OCI-LY7 (cell line): ENCODE measurements at regions not wholly inside any gene's neighbourhood (a gene's known extent, or its start where the extent isn't known, plus 50 kb on each side); places are given as distances from the start of the nearest gene placed in this dataset.

ENCODE experiments used
- BruUV-seq: library from RNA; stranded (reverse); fragments of 400-500 nt; replicated peaks from 2 replicates; lab custom pipeline; 2021; lab: Mats Ljungman, UMichigan
- CTCF ChIA-PET: fragments of 300-600 bp; sonication (Branson Sonifier 250); formaldehyde crosslinking; loops from one replicate; lab custom pipeline; 2022; ENCODE audit warnings: antibody characterized with exemption; ENCODE audit not compliant: unreplicated experiment; lab: Charles Lee
- POLR2A ChIA-PET: fragments of 300-600 bp; sonication (Branson Sonifier 250); formaldehyde crosslinking; loops from one replicate; lab custom pipeline; 2022; ENCODE audit warnings: antibody characterized with exemption; lab: Charles Lee
- DNase-seq: peaks from one replicate; pipeline ENCODE4 v3.0.0-alpha.2; 2015; ENCODE audit warnings: low spot score
- H2AFZ ChIP-seq: fragments of 200-600 bp; sonication (generic), shearing (Covaris generic); 2 replicates; pipeline ENCODE4 v1.6.1; 2014; ENCODE audit warnings: mild to moderate bottlenecking, antibody characterized with exemption, low read length, moderate library complexity
- H3K27ac ChIP-seq: fragments of 200-600 bp; sonication (generic); 2 replicates; pipeline ENCODE4 v1.5.1; 2014; ENCODE audit warnings: mixed run types, low read depth, mild to moderate bottlenecking, moderate library complexity, low read length, inconsistent platforms; ENCODE audit not compliant: poor library complexity, severe bottlenecking
- H3K36me3 ChIP-seq: fragments of 200-600 bp; sonication (generic); 2 replicates; pipeline ENCODE4 v1.6.1; 2014; ENCODE audit warnings: mild to moderate bottlenecking, antibody characterized with exemption, low read length, moderate library complexity, mixed read lengths; ENCODE audit not compliant: insufficient read depth
- H3K4me1 ChIP-seq: fragments of 200-600 bp; sonication (generic); 2 replicates; pipeline ENCODE4 v1.5.1; 2014; ENCODE audit warnings: mild to moderate bottlenecking, low read length; ENCODE audit not compliant: insufficient read depth, poor library complexity, severe bottlenecking
- H3K4me2 ChIP-seq: fragments of 200-600 bp; sonication (generic); 2 replicates; pipeline ENCODE4 v1.6.1; 2014; ENCODE audit warnings: mild to moderate bottlenecking, low read length
- H3K4me3 ChIP-seq: fragments of 200-600 bp; sonication (generic); 2 replicates; pipeline ENCODE4 v1.5.1; 2014; ENCODE audit warnings: mild to moderate bottlenecking, low read depth, low read length; ENCODE audit not compliant: poor library complexity, severe bottlenecking
- H3K79me2 ChIP-seq: fragments of 200-600 bp; sonication (generic); 2 replicates; pipeline ENCODE4 v1.6.1; 2016; ENCODE audit warnings: low read depth, mild to moderate bottlenecking, low read length, moderate library complexity, mixed read lengths; ENCODE audit not compliant: insufficient read depth
- H3K9me2 ChIP-seq: fragments of 200-600 bp; sonication (generic); 2 replicates; pipeline ENCODE4 v1.6.1; 2016; ENCODE audit warnings: mild to moderate bottlenecking, low read length, mixed read lengths; ENCODE audit not compliant: insufficient read depth
- H3K9me3 ChIP-seq: fragments of 200-600 bp; sonication (generic); 2 replicates; pipeline ENCODE4 v1.6.1; 2014; ENCODE audit warnings: mild to moderate bottlenecking, mixed run types, low read length, mixed read lengths
- H4K20me1 ChIP-seq: fragments of 200-600 bp; sonication (generic); 2 replicates; pipeline ENCODE4 v1.6.1; 2014; ENCODE audit warnings: mild to moderate bottlenecking, antibody characterized with exemption, low read length, moderate library complexity, mixed read lengths; ENCODE audit not compliant: insufficient read depth
- CTCF ChIP-seq: fragments of 200-600 bp; sonication (generic); conservative IDR thresholded peaks from 2 replicates; pipeline ENCODE4 v1.5.1; 2014; ENCODE audit warnings: mild to moderate bottlenecking, antibody characterized with exemption, low read length, moderate library complexity, mixed read lengths
- EZH2phosphoT487 ChIP-seq: fragments of 200-600 bp; sonication (generic); IDR thresholded peaks from 2 replicates; pipeline ENCODE4 v1.6.1; 2018; ENCODE audit warnings: low read depth, borderline replicate concordance, mild to moderate bottlenecking, mixed run types, antibody characterized with exemption, low read length, moderate library complexity, mixed read lengths
- intact Hi-C: fragments of 100-400 bp; cut with micrococcal nuclease; formaldehyde crosslinking; loops from one replicate; pipeline ENCODE4 v1.10.0; 2022; ENCODE audit not compliant: unreplicated experiment

DNA sequence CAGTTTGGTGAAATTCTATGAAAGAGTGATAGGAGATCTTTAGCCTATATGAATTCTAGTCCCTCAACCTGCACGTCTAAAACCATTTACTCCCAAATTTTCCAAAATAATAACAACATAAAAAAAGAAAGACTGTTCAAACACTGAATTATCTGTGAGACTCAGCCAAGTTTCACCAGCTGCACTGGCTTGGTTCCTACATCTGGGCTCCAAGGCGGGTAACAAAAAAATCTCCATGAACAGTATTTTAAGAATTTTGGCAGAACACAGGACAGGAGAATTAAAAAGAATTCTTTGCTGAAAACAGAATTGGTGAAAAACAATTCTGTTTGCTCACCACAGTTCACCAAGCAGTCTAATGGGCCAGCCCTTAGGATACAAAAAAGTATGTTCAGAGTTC, 536.8 kb upstream of the ATP2B1 start:
- Histone ChIP-seq H3K36me3 (no peaks in the 10 kb centered on the region), H4K20me1 (no peaks in the 10 kb centered on the region), H3K79me2 (no peaks in the 10 kb centered on the region), H3K4me3 (no peak overlapping the region), H3K4me2 (no peak overlapping the region), H3K4me1 (no peaks in the 10 kb centered on the region), H2AFZ (no peak overlapping the region), H3K27ac (no peak overlapping the region), H3K9me3 (no peaks in the 10 kb centered on the region), H3K9me2 (no peaks in the 10 kb centered on the region)
- intact Hi-C loops: no loop called here
- no peak for DNase-seq
- TF ChIP-seq EZH2phosphoT487: no peak
- no peak for TF ChIP-seq CTCF
- BruUV-seq: no TSS peak
- ChIA-PET CTCF (no interaction called here), POLR2A (no interaction called here)

DNA sequence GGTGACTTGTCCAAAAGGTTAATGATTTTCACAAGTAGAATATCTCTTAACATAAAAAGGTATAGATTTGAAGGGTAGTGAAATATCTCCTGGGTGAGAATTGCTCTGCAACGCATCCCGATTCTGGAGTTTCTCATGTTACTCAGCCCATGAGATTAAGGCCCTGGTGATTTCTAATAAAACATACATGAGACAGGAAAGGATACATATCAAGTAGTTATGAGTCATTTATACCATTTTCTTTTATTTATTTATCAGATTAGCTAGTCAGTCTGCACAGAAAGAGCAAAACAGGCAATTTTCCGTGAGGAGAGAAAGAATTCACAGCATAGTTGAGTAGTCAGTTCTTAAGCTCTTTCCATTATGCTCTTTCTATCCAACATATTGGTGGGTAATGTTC, 535.6 kb upstream of the ATP2B1 start:
- CTCF ChIA-PET: no interaction called here

More for the DNA sequence above, 535.6 kb upstream of the ATP2B1 start:
- no peaks in the 10 kb centered on the region for H3K9me3 ChIP-seq
- intact Hi-C loops: no loop called here
- no peaks in the 10 kb centered on the region for H3K36me3 ChIP-seq
- H2AFZ ChIP-seq: no peak overlapping the region
- POLR2A ChIA-PET: interaction anchor here (1.0 kb wide), 1 partner anchor 8 kb away, joined by 4 read pairs; no protein-coding TSS in a partner anchor
- H3K9me2 ChIP-seq: no peaks in the 10 kb centered on the region
- no peaks in the 10 kb centered on the region for H3K79me2 ChIP-seq
- H3K4me3 ChIP-seq: no peak overlapping the region
- H4K20me1 ChIP-seq: no peaks in the 10 kb centered on the region
- no peak overlapping the region for H3K4me2 ChIP-seq
- H3K4me1 ChIP-seq: no peaks in the 10 kb centered on the region
- TF ChIP-seq EZH2phosphoT487 (no peak), CTCF (no peak)
- no peak overlapping the region for H3K27ac ChIP-seq
- BruUV-seq: no TSS peak
- no peak for DNase-seq
